ENCODE measurements at regions not wholly inside any gene's neighbourhood (a gene's known extent, or its start where the extent isn't known, plus 50 kb on each side); places are given as distances from the start of the nearest gene placed in this dataset.
"Not testable (repeated sequence)": the region's sequence is repeated elsewhere in the genome, so short reads cannot be mapped to it uniquely, and the experiment has no call there.

GRCh38 chr7:80082213-80082612, 52.4 kb upstream of the GNAI1 start:
- DNase-seq = no peak

- no peak for DNase-seq
Measured at GRCh38 chr7:80078886-80079285, 55.7 kb upstream of the GNAI1 start.

- no peak for DNase-seq
Measured at GRCh38 chr7:80078159-80078731, 56.4 kb upstream of the GNAI1 start.

GRCh38 chr7:80070391-80070790, 64.2 kb upstream of the GNAI1 start:
- DNase-seq = no peak

- no peak for DNase-seq
Measured at GRCh38 chr7:80066639-80067038, 68.0 kb upstream of the GNAI1 start.

- DNase-seq = no peak
Measured at GRCh38 chr7:80063834-80064233, 70.8 kb upstream of the GNAI1 start.

- no peak for DNase-seq
Measured at GRCh38 chr7:80060218-80060806, 74.3 kb upstream of the GNAI1 start.

GRCh38 chr7:80057488-80057887, 77.1 kb upstream of the GNAI1 start:
- no peak for DNase-seq

GRCh38 chr7:80054356-80054755, 80.3 kb upstream of the GNAI1 start:
- no peak for DNase-seq

GRCh38 chr7:80053124-80053523, 81.5 kb upstream of the GNAI1 start:
- DNase-seq = no peak

GRCh38 chr7:80047856-80048459, 86.7 kb upstream of the GNAI1 start:
- DNase-seq = no peak

GRCh38 chr7:80047032-80047431, 87.6 kb upstream of the GNAI1 start:
- no peak for DNase-seq

GRCh38 chr7:80044796-80045195, 89.8 kb upstream of the GNAI1 start:
- DNase-seq = no peak

- DNase-seq = no peak
Measured at GRCh38 chr7:80040752-80041151, 93.9 kb upstream of the GNAI1 start.

- no peak for DNase-seq
Measured at GRCh38 chr7:80040335-80040734, 94.3 kb upstream of the GNAI1 start.

- DNase-seq = no peak
Measured at GRCh38 chr7:80039251-80039884, 95.3 kb upstream of the GNAI1 start.

GRCh38 chr7:80037689-80038088, 96.9 kb upstream of the GNAI1 start:
- no peak for DNase-seq

- no peak for DNase-seq
Measured at GRCh38 chr7:80036107-80036506, 98.5 kb upstream of the GNAI1 start.

GRCh38 chr7:80028717-80029116, 105.9 kb upstream of the GNAI1 start:
- no peak for DNase-seq

GRCh38 chr7:80027611-80028173, 106.9 kb upstream of the GNAI1 start:
- no peak for DNase-seq

GRCh38 chr7:80026766-80027165, 107.9 kb upstream of the GNAI1 start:
- DNase-seq = no peak

- DNase-seq = not testable (repeated sequence)
Measured at GRCh38 chr7:80020277-80020676, 114.4 kb upstream of the GNAI1 start.

GRCh38 chr7:80019809-80020207, 114.8 kb upstream of the GNAI1 start:
- DNase-seq = not testable (repeated sequence)
